DOHH2 (cell line): ENCODE measurements at regions not wholly inside any gene's neighbourhood (a gene's known extent, or its start where the extent isn't known, plus 50 kb on each side); places are given as distances from the start of the nearest gene placed in this dataset.

Source experiments
- EZH2phosphoT487 ChIP-seq: fragments of 200-600 bp; sonication (generic); IDR thresholded peaks from 2 replicates; pipeline ENCODE4 v1.6.1; 2017; ENCODE audit warnings: borderline replicate concordance, mild to moderate bottlenecking, antibody characterized with exemption, low read length, moderate library complexity, mixed read lengths
- TF ChIP-seq, protein P1 (sequence below): fragments of 200-600 bp; sonication (generic); IDR thresholded peaks from one replicate; pipeline ENCODE4 v1.5.1; 2014; ENCODE audit warnings: antibody characterized with exemption, mild to moderate bottlenecking, low read depth, low read length; ENCODE audit not compliant: poor library complexity, severe bottlenecking

GRCh38 chr13:97901716-97902115 is 51.8 kb upstream of the IPO5 start:
- TF ChIP-seq, protein P1, sequence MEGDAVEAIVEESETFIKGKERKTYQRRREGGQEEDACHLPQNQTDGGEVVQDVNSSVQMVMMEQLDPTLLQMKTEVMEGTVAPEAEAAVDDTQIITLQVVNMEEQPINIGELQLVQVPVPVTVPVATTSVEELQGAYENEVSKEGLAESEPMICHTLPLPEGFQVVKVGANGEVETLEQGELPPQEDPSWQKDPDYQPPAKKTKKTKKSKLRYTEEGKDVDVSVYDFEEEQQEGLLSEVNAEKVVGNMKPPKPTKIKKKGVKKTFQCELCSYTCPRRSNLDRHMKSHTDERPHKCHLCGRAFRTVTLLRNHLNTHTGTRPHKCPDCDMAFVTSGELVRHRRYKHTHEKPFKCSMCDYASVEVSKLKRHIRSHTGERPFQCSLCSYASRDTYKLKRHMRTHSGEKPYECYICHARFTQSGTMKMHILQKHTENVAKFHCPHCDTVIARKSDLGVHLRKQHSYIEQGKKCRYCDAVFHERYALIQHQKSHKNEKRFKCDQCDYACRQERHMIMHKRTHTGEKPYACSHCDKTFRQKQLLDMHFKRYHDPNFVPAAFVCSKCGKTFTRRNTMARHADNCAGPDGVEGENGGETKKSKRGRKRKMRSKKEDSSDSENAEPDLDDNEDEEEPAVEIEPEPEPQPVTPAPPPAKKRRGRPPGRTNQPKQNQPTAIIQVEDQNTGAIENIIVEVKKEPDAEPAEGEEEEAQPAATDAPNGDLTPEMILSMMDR: no peak
- TF ChIP-seq EZH2phosphoT487: no peak
